ENCODE measurements at regions not wholly inside any gene's neighbourhood (a gene's known extent, or its start where the extent isn't known, plus 50 kb on each side); places are given as distances from the start of the nearest gene placed in this dataset.

GRCh38 chr13:104483631-104484030 lies 1417.4 kb upstream of the SLC10A2 start:
- Mint-ChIP-seq H3K36me3 (ENCODE audit: low read depth) (no peaks in the 10 kb centered on the region), H3K4me3 (no peak overlapping the region)

GRCh38 chr13:104477261-104477660 lies 1411.0 kb upstream of the SLC10A2 start:
- whole genome bisulfite sequencing, 2 experiments (ENCODE audit: insufficient coverage in 1 of 2, insufficient read length in 1 of 2): no CpG with 5 or more reads among the region's 2 CpGs
- Histone ChIP-seq H3K9me3 (ENCODE audit: control insufficient read depth, low read length) (peaks cover 14% of the 10 kb centered on the region), H3K27ac (ENCODE audit: low read depth, low read length) (no peak overlapping the region), H3K9ac (ENCODE audit: extremely low read depth, low read length, poor library complexity, severe bottlenecking) (no peak overlapping the region), H3K27me3 (ENCODE audit: control insufficient read depth, insufficient read depth, low read length, poor library complexity, severe bottlenecking) (no peaks in the 10 kb centered on the region), H3K36me3 (ENCODE audit: control insufficient read depth, insufficient read depth, low read length) (no peaks in the 10 kb centered on the region), H3K4me1 (ENCODE audit: control insufficient read depth, insufficient read depth, low read length) (no peaks in the 10 kb centered on the region), H3K4me3 (ENCODE audit: low read length) (no peak overlapping the region)
- Mint-ChIP-seq H3K4me3 (no peak overlapping the region), H3K9me3 (peaks cover 14% of the 10 kb centered on the region), H3K36me3 (ENCODE audit: low read depth) (no peaks in the 10 kb centered on the region), H3K27me3 (ENCODE audit: insufficient read depth) (no peaks in the 10 kb centered on the region), H3K27ac (no peak overlapping the region), H3K4me1 (no peaks in the 10 kb centered on the region)
- no peak for DNase-seq
- no peak for TF ChIP-seq CTCF (conservative IDR thresholded peaks at IDR 0.05)

More at GRCh38 chr13:104483631-104484030, 1417.4 kb upstream of the SLC10A2 start:
- no peaks in the 10 kb centered on the region for H3K4me1 ChIP-seq (ENCODE audit: control insufficient read depth, insufficient read depth, low read length)
- Mint-ChIP-seq H3K4me1 (no peaks in the 10 kb centered on the region), H3K9me3 (peaks cover 14% of the 10 kb centered on the region), H3K27ac (no peak overlapping the region), H3K27me3 (ENCODE audit: insufficient read depth) (no peaks in the 10 kb centered on the region)
- 96% methylated on average over 9 of the region's 10 CpGs; no CpG with 5 or more reads in 1 of the 2 experiments for WGBS, 2 experiments (ENCODE audit: insufficient coverage in 1 of 2, insufficient read length in 1 of 2)
- H3K27ac ChIP-seq (ENCODE audit: low read depth, low read length): no peak overlapping the region
- no peak for TF ChIP-seq CTCF (conservative IDR thresholded peaks at IDR 0.05)
- no peak overlapping the region for H3K9ac ChIP-seq (ENCODE audit: extremely low read depth, low read length, poor library complexity, severe bottlenecking)
- no peak for DNase-seq
- no peaks in the 10 kb centered on the region for H3K27me3 ChIP-seq (ENCODE audit: control insufficient read depth, insufficient read depth, low read length, poor library complexity, severe bottlenecking)
- no peaks in the 10 kb centered on the region for H3K36me3 ChIP-seq (ENCODE audit: control insufficient read depth, insufficient read depth, low read length)
- peaks cover 8% of the 10 kb centered on the region for H3K9me3 ChIP-seq (ENCODE audit: control insufficient read depth, low read length)
- no peak overlapping the region for H3K4me3 ChIP-seq (ENCODE audit: low read length)

GRCh38 chr13:104473936-104474335 lies 1407.7 kb upstream of the SLC10A2 start:
- H3K27ac ChIP-seq (ENCODE audit: low read depth, low read length): no peak overlapping the region
- no peaks in the 10 kb centered on the region for H3K27me3 ChIP-seq (ENCODE audit: control insufficient read depth, insufficient read depth, low read length, poor library complexity, severe bottlenecking)
- H3K4me3 Mint-ChIP-seq: no peak overlapping the region
- no peak overlapping the region for H3K27ac Mint-ChIP-seq
- no peak overlapping the region for H3K4me3 ChIP-seq (ENCODE audit: low read length)
- no peak for DNase-seq
- no peaks in the 10 kb centered on the region for H3K36me3 ChIP-seq (ENCODE audit: control insufficient read depth, insufficient read depth, low read length)
- H3K9me3 ChIP-seq (ENCODE audit: control insufficient read depth, low read length): peaks cover 8% of the 10 kb centered on the region
- H3K9me3 Mint-ChIP-seq: peaks cover 1% of the 10 kb centered on the region
- no peaks in the 10 kb centered on the region for H3K27me3 Mint-ChIP-seq (ENCODE audit: insufficient read depth)
- no peaks in the 10 kb centered on the region for H3K36me3 Mint-ChIP-seq (ENCODE audit: low read depth)
- no peaks in the 10 kb centered on the region for H3K4me1 ChIP-seq (ENCODE audit: control insufficient read depth, insufficient read depth, low read length)
- no peak for TF ChIP-seq CTCF (conservative IDR thresholded peaks at IDR 0.05)
- H3K4me1 Mint-ChIP-seq: no peaks in the 10 kb centered on the region
- H3K9ac ChIP-seq (ENCODE audit: extremely low read depth, low read length, poor library complexity, severe bottlenecking): no peak overlapping the region

Data from endodermal cell (in vitro differentiated cells).